AG08396 (cell line): ENCODE measurements at regions not wholly inside any gene's neighbourhood (a gene's known extent, or its start where the extent isn't known, plus 50 kb on each side); places are given as distances from the start of the nearest gene placed in this dataset.
A peak's percentile ranks its signal among the peaks of the same experiment; 100 is the strongest.
"Not testable (repeated sequence)": the region's sequence is repeated elsewhere in the genome, so short reads cannot be mapped to it uniquely, and the experiment has no call there.

ENCODE experiments used
- DNase-seq: peaks from one replicate; pipeline ENCODE4 v3.0.0; 2012; ENCODE audit warnings: low spot score, mixed read lengths

DNA sequence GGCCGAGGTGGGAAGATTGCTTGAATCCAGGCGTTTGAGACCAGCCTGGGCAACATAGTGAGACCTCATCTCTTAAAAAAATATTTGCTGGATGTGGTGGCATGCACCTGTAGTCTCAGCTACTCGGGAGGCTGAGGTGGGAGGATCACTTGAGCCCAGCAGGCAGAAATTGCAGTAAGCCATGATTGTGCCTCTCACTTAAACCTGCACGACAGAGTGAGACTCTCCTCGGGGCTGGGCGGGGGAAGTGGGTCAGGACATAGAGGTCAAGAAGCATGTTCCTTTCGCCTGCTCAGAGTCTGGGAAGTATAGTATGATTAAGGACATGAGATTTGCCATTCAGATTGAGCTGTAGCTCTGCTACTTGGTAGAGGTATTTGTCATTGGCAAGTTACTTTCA lies 52.3 kb downstream of the SEPTIN7 start:
- not testable (repeated sequence) for DNase-seq

DNA sequence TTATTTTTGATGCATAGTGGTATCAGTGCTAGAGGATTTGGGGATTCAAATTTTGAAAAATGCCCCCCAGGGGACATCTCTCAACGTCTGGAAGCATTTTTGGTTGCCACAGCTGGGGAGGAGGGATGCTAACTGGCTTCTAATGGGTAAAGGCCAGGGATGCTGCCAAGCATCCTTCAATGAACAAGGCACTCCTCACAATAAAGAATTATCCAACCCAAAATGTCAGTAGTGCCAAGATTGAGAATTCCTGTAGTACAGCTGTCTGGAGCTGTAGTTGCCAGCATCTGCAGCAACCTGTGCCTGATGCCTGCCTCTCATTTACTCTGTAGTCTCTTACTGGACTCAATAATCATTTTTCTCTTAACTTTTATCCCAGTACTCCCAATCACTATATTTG lies 53.5 kb downstream of the SEPTIN7 start:
- no peak for DNase-seq

DNA sequence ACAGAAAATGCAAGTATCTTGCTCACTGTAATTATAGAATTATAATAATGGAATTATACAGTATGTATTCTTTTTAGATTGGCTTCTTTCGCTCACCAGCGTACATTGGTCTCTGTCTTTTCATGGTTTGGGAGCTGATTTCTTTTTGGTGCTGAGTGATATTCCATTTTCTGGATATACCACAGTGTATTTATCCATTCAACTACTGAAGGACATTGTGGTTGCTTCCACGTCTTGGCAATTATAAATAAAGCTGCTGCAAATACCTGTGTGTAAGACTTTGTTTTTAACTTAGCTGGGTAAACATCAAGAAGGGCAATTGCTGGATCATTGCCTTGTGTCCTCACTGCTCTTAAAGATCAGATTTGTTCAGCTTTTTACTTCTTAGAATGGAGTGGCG lies 55.3 kb downstream of the SEPTIN7 start:
- no peak for DNase-seq

DNA sequence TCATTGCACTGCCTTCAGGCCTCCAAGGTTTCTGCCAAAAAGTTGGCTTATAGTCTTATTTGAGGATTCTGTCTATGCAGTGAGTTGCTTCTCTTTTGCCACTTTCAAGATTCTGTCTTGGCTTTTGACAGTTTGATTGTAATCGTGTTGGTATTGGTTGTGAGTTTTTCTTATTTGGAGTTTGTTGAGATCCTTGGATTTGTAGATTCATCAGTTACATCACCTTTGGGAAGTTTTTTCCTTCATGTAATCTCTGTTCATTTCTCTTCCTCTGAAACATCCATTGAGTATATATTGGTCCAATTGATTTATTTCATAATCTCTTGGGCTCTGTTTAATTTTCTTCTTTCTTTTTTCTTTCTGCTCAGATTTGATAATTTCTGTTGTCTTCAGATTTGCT lies 59.8 kb downstream of the SEPTIN7 start:
- no peak for DNase-seq

GRCh38 chr7:35865287-35865686 lies 64.4 kb downstream of the SEPTIN7 start:
- DNase-seq, result no peak

DNA sequence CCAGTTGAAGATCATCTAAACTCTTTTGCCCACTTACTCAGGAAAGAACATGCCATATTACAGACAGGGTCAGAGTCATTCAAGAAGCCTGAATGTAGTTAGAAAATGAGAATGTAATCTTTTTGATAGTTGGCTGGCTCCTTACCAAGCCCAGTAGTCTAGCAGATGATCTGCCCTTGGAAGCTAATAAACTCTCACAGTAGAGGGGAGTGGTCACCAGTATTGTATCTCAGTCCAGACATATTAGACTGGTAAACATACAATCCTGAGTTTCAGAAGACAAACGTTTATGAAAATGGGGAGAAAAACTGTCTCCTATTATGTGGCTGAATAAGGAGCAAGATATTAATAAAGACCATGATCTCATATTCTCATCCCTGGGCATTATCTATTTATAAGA lies 65.3 kb downstream of the SEPTIN7 start:
- no peak for DNase-seq

GRCh38 chr7:35869117-35869516 lies 68.3 kb downstream of the SEPTIN7 start:
- not testable (repeated sequence) for DNase-seq

- DNase-seq, result no peak
These were observed 69.0 kb downstream of the SEPTIN7 start for GRCh38 chr7:35869810-35870209.

DNA sequence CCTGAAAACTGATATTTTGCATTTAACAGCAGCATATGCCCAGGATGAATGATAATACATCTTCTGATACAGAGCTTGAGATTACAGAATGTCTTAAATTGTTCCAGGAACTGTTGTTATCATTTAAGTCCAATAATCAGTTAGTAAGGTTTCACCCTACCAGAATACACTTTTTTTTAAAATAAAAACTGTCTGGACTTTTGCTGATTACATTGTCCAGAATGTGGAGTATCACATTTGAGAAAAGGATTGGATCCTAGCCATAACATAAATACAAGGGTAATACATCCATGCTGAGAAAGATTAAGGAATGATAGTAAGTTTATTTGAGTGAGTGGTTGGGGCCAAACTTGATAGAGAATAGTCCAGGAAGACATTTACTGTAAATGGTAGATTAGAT lies 71.0 kb downstream of the SEPTIN7 start:
- no peak for DNase-seq

DNA sequence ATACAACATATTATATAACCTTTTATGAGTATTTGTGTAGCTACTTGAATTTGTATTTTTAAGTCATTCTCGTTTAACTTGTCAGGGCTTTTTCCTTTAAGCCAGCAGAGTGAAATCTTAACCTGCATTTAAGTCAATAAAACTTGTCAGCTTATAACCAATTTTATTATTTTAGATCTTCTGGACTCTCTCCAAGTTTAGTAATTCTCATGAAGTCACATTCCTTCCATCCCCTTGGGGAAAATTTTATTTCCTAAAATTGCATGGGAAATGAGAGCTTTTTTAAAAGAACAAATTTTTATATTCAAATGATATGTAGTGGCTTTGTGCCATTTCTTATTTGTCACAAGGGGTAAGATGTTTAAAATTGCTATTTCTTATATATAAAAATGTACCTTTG lies 74.0 kb downstream of the SEPTIN7 start:
- no peak for DNase-seq

DNA sequence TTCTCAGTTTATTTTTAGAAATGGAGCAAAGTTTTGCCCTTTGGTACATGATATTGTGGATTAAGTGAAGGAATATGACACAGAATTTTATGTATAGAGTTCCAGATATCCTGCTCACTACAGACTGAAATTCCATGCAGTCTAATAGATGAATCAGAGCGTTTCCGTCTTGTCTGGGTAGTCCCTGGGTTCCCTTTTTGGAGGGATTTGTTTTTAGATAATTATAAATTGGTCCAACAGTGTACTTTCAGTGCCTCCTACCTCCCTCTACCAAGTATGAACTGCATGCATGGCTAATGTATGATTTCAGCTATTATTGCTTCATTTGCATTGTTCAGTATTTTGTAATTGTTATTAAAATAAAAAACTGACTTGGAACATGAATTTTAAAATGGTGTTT lies 74.4 kb downstream of the SEPTIN7 start:
- no peak for DNase-seq

GRCh38 chr7:35878351-35878750 lies 77.5 kb downstream of the SEPTIN7 start:
- no peak for DNase-seq

GRCh38 chr7:35887430-35887829 lies 86.6 kb downstream of the SEPTIN7 start:
- DNase-seq, result not testable (repeated sequence)

DNA sequence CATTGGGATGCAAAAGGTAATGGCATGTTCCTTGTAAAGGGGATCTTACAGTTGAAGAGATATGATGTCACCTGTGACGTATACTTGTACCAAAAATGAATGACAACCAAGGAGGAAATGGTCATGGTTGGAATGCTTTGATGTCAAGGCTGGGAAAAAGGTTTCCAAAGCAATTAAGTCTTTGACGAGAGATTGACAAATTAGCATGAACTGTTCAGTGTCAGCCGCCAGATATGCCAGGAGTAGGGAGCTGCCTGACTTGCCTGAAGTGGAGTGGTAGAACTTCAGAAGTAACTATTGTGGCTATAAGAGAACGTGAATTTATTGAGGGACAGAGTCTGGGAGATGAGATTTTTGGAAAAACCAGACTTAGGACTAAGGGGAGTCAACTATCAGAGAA lies 88.1 kb downstream of the SEPTIN7 start:
- no peak for DNase-seq

DNA sequence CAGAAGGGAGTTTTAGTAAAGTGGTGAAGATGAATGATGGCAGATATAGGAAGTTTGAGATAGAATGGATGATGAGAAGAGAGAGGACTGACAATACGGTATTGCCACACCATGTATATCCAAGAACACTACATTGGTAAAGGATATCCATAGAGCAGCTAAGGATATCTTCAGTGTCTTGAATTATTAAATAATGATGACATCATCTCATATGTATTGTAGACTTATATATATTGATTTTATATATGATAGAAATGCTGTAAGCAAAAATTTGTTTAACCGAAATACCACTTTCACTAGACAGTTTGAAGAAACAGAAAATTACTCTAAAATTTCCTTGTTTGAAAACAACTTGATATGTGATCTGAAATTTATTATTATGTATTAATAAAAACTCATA lies 89.0 kb downstream of the SEPTIN7 start:
- no peak for DNase-seq

DNA sequence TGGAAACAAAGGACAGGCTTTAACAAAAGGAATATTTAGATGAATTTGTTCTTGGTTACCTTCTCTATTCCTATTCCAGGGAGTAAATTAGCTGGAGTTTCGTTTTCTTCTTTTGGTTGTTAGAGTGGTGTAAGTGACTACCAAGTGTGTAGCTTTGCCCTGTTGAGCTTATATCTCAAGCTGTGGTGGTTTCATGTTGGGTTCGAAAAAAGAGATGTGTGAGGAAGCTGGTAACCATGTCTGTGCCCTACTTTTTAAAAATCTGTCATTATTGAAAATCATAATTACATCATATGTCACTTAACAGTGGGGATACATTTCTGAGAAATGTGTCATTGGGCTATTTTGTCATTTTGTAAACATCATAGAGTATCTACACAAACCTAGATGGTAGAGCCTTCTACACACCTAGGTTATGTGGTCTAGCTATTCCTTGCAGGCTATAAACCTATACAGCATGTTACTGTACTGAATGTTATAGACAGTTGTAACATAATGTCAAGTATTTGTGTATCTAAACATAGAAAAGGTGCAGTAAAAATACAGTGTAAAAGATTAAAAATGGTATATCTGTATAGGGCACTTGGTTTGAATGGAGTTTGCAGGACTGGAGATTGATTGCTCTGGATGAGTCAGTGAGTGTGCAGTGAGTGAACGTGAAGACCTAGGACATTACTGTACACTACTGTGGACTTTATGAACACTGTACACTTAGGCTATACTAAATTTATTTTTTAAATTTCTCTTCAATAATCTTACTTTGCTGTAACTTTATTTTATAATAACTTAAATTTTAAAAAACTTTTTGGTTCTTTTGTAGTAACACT lies 90.4 kb downstream of the SEPTIN7 start:
- DNase-seq, result no peak

- DNase-seq, result no peak
These were observed 92.8 kb downstream of the SEPTIN7 start for GRCh38 chr7:35893649-35894048.

GRCh38 chr7:35894721-35895120 lies 93.9 kb downstream of the SEPTIN7 start:
- DNase-seq, result no peak

- DNase-seq, result no peak
These were observed 99.8 kb downstream of the SEPTIN7 start for GRCh38 chr7:35900651-35901050.

DNA sequence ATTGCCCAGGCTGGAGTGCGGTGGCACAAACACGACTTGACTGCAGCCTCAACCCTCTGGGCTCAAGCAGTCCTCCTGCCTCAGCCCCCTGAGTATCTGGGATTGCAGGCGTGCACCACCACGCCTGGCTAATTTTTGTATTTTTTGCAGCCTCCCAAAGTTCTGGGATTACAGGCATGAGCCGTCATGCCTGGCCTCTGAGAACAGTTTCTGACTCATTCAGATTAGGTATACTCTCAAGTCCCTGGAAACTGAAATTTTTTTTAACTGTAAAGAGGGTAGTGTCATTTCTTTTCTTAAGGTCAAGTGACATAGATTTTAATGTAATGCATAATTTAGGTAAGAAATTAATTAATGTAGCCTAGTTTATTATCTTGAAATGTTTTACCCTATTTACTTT lies 104.7 kb downstream of the SEPTIN7 start:
- no peak for DNase-seq

- peak; percentile 47 for DNase-seq
These were observed 105.5 kb downstream of the SEPTIN7 start for GRCh38 chr7:35906191-35906908.

- DNase-seq, result no peak
These were observed 107.7 kb downstream of the SEPTIN7 start for GRCh38 chr7:35908331-35909216.
